ENCODE measurements at regions not wholly inside any gene's neighbourhood (a gene's known extent, or its start where the extent isn't known, plus 50 kb on each side); places are given as distances from the start of the nearest gene placed in this dataset.

- TF ChIP-seq CTCF (IDR thresholded peaks at IDR 0.05) (no peak), EZH2 (IDR thresholded peaks at IDR 0.05) (no peak)
Observed at GRCh38 chr1:57910305-57910704, 486.4 kb upstream of the DAB1 start.

All from neural progenitor cell (in vitro differentiated cells).